H9 (cell line): ENCODE measurements at regions not wholly inside any gene's neighbourhood (a gene's known extent, or its start where the extent isn't known, plus 50 kb on each side); places are given as distances from the start of the nearest gene placed in this dataset.

Experiments
- DNase-seq: peaks from one replicate; pipeline ENCODE4 v3.0.0-alpha.2; 2017
- H2AFZ ChIP-seq: one replicate; pipeline ENCODE4 v1.6.1; 2013; ENCODE audit warnings: mild to moderate bottlenecking, low read length, control low read depth, moderate library complexity
- H2AK5ac ChIP-seq: 2 replicates; pipeline ENCODE4 v1.6.1; 2013; ENCODE audit warnings: low read length, control low read depth, mixed read lengths; ENCODE audit not compliant: insufficient read length
- H2BK120ac ChIP-seq: one replicate; pipeline ENCODE4 v1.6.1; 2013; ENCODE audit warnings: low read depth, mild to moderate bottlenecking, low read length, control low read depth, inconsistent platforms; ENCODE audit not compliant: poor library complexity, severe bottlenecking
- H2BK12ac ChIP-seq: 2 replicates; pipeline ENCODE4 v1.6.1; 2013; ENCODE audit warnings: low read length, control low read depth, mixed read lengths, low read depth; ENCODE audit not compliant: insufficient read length
- H2BK15ac ChIP-seq: 2 replicates; pipeline ENCODE4 v1.6.1; 2013; ENCODE audit warnings: low read depth, low read length, control low read depth
- H2BK20ac ChIP-seq: one replicate; pipeline ENCODE4 v1.6.1; 2013; ENCODE audit warnings: low read depth, mild to moderate bottlenecking, low read length, control low read depth, inconsistent platforms; ENCODE audit not compliant: poor library complexity, severe bottlenecking
- H2BK5ac ChIP-seq: 2 replicates; pipeline ENCODE4 v1.6.1; 2013; ENCODE audit warnings: low read length, control low read depth, mixed read lengths; ENCODE audit not compliant: insufficient read length
- H3K14ac ChIP-seq: 2 replicates; pipeline ENCODE4 v1.6.1; 2013; ENCODE audit warnings: low read length, control low read depth; ENCODE audit not compliant: insufficient read depth
- H3K18ac ChIP-seq: 2 replicates; pipeline ENCODE4 v1.6.1; 2013; ENCODE audit warnings: low read depth, mild to moderate bottlenecking, mixed read lengths, low read length, control low read depth; ENCODE audit not compliant: insufficient read length
- H3K23ac ChIP-seq: 2 replicates; pipeline ENCODE4 v1.6.1; 2013; ENCODE audit warnings: low read length, control low read depth, mixed read lengths, low read depth; ENCODE audit not compliant: insufficient read length
- H3K23me2 ChIP-seq: 2 replicates; pipeline ENCODE4 v1.6.1; 2013; ENCODE audit warnings: low read depth, mild to moderate bottlenecking, mixed read lengths, low read length, control low read depth; ENCODE audit not compliant: insufficient read length, poor library complexity, severe bottlenecking
- H3K27ac ChIP-seq: 2 replicates; pipeline ENCODE4 v1.5.1; 2013; ENCODE audit warnings: low read length, control low read depth, mixed read lengths, low read depth; ENCODE audit not compliant: insufficient read length
- H3K27me3 ChIP-seq: 2 replicates; pipeline ENCODE4 v1.6.1; 2013; ENCODE audit warnings: low read length, control low read depth, inconsistent platforms; ENCODE audit not compliant: insufficient read depth
- H3K4ac ChIP-seq: 2 replicates; pipeline ENCODE4 v1.6.1; 2013; ENCODE audit warnings: low read depth, mild to moderate bottlenecking, control low read depth, inconsistent platforms, low read length, moderate library complexity
- H3K4me1 ChIP-seq: 2 replicates; pipeline ENCODE4 v1.6.1; 2013; ENCODE audit warnings: low read length, control low read depth, inconsistent platforms; ENCODE audit not compliant: insufficient read depth
- H3K4me2 ChIP-seq: 2 replicates; pipeline ENCODE4 v1.6.1; 2013; ENCODE audit warnings: low read length, control low read depth, mixed read lengths; ENCODE audit not compliant: insufficient read length, insufficient read depth
- H3K56ac ChIP-seq: 2 replicates; pipeline ENCODE4 v1.6.1; 2013; ENCODE audit warnings: low read depth, mild to moderate bottlenecking, mixed read lengths, low read length, control low read depth; ENCODE audit not compliant: insufficient read length
- H3K79me1 ChIP-seq: 2 replicates; pipeline ENCODE4 v1.6.1; 2013; ENCODE audit warnings: low read depth, mild to moderate bottlenecking, moderate library complexity, low read length, control low read depth, inconsistent platforms; ENCODE audit not compliant: insufficient read depth, poor library complexity, severe bottlenecking
- H3K79me2 ChIP-seq: 2 replicates; pipeline ENCODE4 v1.6.1; 2013; ENCODE audit warnings: low read length, control low read depth, inconsistent platforms; ENCODE audit not compliant: insufficient read depth
- H3K9ac ChIP-seq: 2 replicates; pipeline ENCODE4 v1.6.1; 2013; ENCODE audit warnings: low read length, control low read depth, mixed read lengths; ENCODE audit not compliant: insufficient read length; ENCODE audit errors: extremely low read depth
- H3K9me3 ChIP-seq: one replicate; pipeline ENCODE4 v1.6.1; 2013; ENCODE audit warnings: low read depth, low read length, inconsistent platforms; ENCODE audit not compliant: control insufficient read depth
- H3T11ph ChIP-seq: one replicate; pipeline ENCODE4 v1.6.1; 2013; ENCODE audit warnings: mild to moderate bottlenecking, low read length, control low read depth, inconsistent platforms
- H4K20me1 ChIP-seq: one replicate; pipeline ENCODE4 v1.6.1; 2013; ENCODE audit not compliant: control insufficient read depth, insufficient read length, insufficient read depth
- H4K5ac ChIP-seq: 2 replicates; pipeline ENCODE4 v1.6.1; 2013; ENCODE audit warnings: low read depth, mild to moderate bottlenecking, mixed read lengths, low read length, control low read depth; ENCODE audit not compliant: insufficient read length
- H4K8ac ChIP-seq: replicated peaks from 2 replicates; pipeline ENCODE4 v1.6.1; 2013; ENCODE audit warnings: low read length, control low read depth, mixed read lengths, low read depth; ENCODE audit not compliant: insufficient read length
- H4K91ac ChIP-seq: 2 replicates; pipeline ENCODE4 v1.6.1; 2013; ENCODE audit warnings: low read depth, mild to moderate bottlenecking, moderate library complexity, mixed read lengths, low read length, control low read depth; ENCODE audit not compliant: insufficient read length
- H3K27ac Mint-ChIP-seq, 3 experiments: 2 replicates in 2 of 3; 3 replicates in 1 of 3; pipeline ENCODE4 v1.8.0; 2020 to 2021; ENCODE audit warnings: mixed read lengths in 3 of 3, mild to moderate bottlenecking in 1 of 3, moderate library complexity in 1 of 3
- H3K27me3 Mint-ChIP-seq: 2 replicates; pipeline ENCODE4 v1.8.0; 2021; ENCODE audit warnings: low read depth, mild to moderate bottlenecking, moderate library complexity, mixed read lengths
- H3K36me3 Mint-ChIP-seq, 3 experiments: 2 replicates in 2 of 3; 3 replicates in 1 of 3; pipeline ENCODE4 v1.8.0; 2020 to 2021; ENCODE audit warnings: low read depth in 3 of 3, mixed read lengths in 3 of 3; ENCODE audit not compliant: insufficient read depth in 1 of 3
- H3K4me1 Mint-ChIP-seq, 2 experiments: 2 replicates each; pipeline ENCODE4 v1.8.0; 2020; ENCODE audit warnings: mixed read lengths in 2 of 2
- H3K4me3 Mint-ChIP-seq, 2 experiments: 2 replicates in 1 of 2; 3 replicates in 1 of 2; pipeline ENCODE4 v1.8.0; 2020 to 2021; ENCODE audit warnings: mild to moderate bottlenecking in 2 of 2, mixed read lengths in 2 of 2, moderate library complexity in 1 of 2
- H3K9me3 Mint-ChIP-seq, 2 experiments: 2 replicates in 1 of 2; 3 replicates in 1 of 2; pipeline ENCODE4 v1.8.0; 2020; ENCODE audit warnings: mild to moderate bottlenecking in 2 of 2, mixed read lengths in 2 of 2, moderate library complexity in 1 of 2
- CTCF ChIP-seq: fragments of 200-600 bp; sonication (generic); conservative IDR thresholded peaks from 3 replicates; pipeline ENCODE4 v1.8.0; 2021; ENCODE audit warnings: antibody characterized with exemption, mild to moderate bottlenecking
- WGBS: extraction: QIAGEN DNeasy Blood & Tissue Kit; methylation state at CpG from one replicate; pipeline ENCODE4 v1.1.7; 2013; ENCODE audit warnings: missing lambda C conversion rate, low lambda C conversion rate, mixed read lengths; ENCODE audit not compliant: insufficient read length; ENCODE audit errors: extremely low coverage; 5-methylcytosine and 5-hydroxymethylcytosine counted together

DNA sequence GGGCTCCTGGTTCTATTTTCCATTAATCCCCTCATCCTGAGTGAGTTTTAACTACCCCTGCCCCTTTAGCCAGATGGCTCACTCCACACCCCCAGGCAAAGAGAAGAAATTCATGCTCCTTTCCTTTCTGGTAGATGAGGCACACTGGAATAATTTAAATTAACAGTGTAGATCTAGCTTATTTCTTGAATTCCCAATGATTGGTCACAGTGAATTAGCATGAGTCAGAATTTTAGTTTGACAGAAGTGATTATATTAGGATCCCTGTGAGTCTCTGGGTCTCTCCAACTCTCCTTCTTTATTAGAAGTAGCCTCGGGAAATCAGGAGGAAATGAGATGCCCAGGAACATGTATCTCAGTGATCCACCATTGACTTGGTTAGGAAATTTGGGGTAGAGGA lies 103.1 kb upstream of the KAZN start:
- Histone ChIP-seq H2AK5ac (no peak overlapping the region), H3K27me3 (no peaks in the 10 kb centered on the region), H3K4me2 (no peak overlapping the region), H3K23me2 (no peaks in the 10 kb centered on the region), H3K9ac (no peak overlapping the region), H3K79me1 (no peaks in the 10 kb centered on the region), H3K4me1 (no peaks in the 10 kb centered on the region), H2BK15ac (no peak overlapping the region), H3K18ac (no peak overlapping the region), H3K4ac (no peak overlapping the region), H4K20me1 (no peaks in the 10 kb centered on the region), H3K23ac (no peak overlapping the region), H3K14ac (no peak overlapping the region), H2AFZ (no peak overlapping the region), H2BK5ac (no peak overlapping the region), H3T11ph (no peak overlapping the region), H4K5ac (no peak overlapping the region), H3K9me3 (no peaks in the 10 kb centered on the region), H3K56ac (no peak overlapping the region), H2BK20ac (no peak overlapping the region), H4K91ac (no peak overlapping the region), H4K8ac (no peak overlapping the region), H2BK120ac (no peak overlapping the region), H3K79me2 (no peaks in the 10 kb centered on the region), H2BK12ac (no peak overlapping the region), H3K27ac (no peak overlapping the region)
- Mint-ChIP-seq H3K9me3 (no peaks in the 10 kb centered on the region; a peak in 1 of 5 replicates), H3K27ac (no peak overlapping the region), H3K4me1 (peaks cover 7% of the 10 kb centered on the region in 2 experiments), H3K4me3 (no peak overlapping the region), H3K36me3 (no peaks in the 10 kb centered on the region), H3K27me3 (peaks cover 2% of the 10 kb centered on the region)
- WGBS = no CpG with 5 or more reads among the region's 1 CpG
- TF ChIP-seq CTCF = no peak
- DNase-seq = no peak
